ENCODE measurements at regions not wholly inside any gene's neighbourhood (a gene's known extent, or its start where the extent isn't known, plus 50 kb on each side); places are given as distances from the start of the nearest gene placed in this dataset.

- Histone ChIP-seq H2AFZ (no peak overlapping the region), H3K4me1 (ENCODE audit: insufficient read depth) (no peaks in the 10 kb centered on the region), H3F3A (replicated peaks; ENCODE audit: low read depth) (no peaks in the 10 kb centered on the region), H3K27ac (ENCODE audit: low read depth) (no peak overlapping the region), H3K36me3 (ENCODE audit: insufficient read depth) (no peaks in the 10 kb centered on the region), H3K9me2 (ENCODE audit: insufficient read depth) (no peaks in the 10 kb centered on the region), H4K20me1 (replicated peaks; ENCODE audit: insufficient read depth) (no peaks in the 10 kb centered on the region), H3K4me3 (no peak overlapping the region), H3K4me2 (no peak overlapping the region), H3K79me2 (replicated peaks; ENCODE audit: insufficient read depth) (no peaks in the 10 kb centered on the region), H3K27me3 (ENCODE audit: insufficient read depth) (no peaks in the 10 kb centered on the region)
- H3K36me3 Mint-ChIP-seq (ENCODE audit: low read depth) = no peaks in the 10 kb centered on the region
- ATAC-seq (no peak), DNase-seq (ENCODE audit: low spot score) (no peak)
- no peak for TF ChIP-seq EZH2 (IDR thresholded peaks at IDR 0.05; ENCODE audit: low read depth, unreplicated experiment)
- TF ChIP-seq ZNF331 (CRISPR knock-in tag; IDR thresholded peaks at IDR 0.05; ENCODE audit: low read depth) = no peak
- no peak for TF ChIP-seq CTCF (conservative IDR thresholded peaks at IDR 0.05; ENCODE audit: low read depth in 2 of 2)
- no peak for TF ChIP-seq STAT1 (IDR thresholded peaks at IDR 0.05; ENCODE audit: unreplicated experiment)
- no peak for TF ChIP-seq CREB1 (CRISPR knock-in tag; IDR thresholded peaks at IDR 0.05; ENCODE audit: low read depth)
- TF ChIP-seq JUNB (IDR thresholded peaks at IDR 0.05; ENCODE audit: unreplicated experiment) = no peak
- no peak for TF ChIP-seq ZNF114 (CRISPR knock-in tag; IDR thresholded peaks at IDR 0.05)
- TF ChIP-seq POLR2AphosphoS5 (IDR thresholded peaks at IDR 0.05; ENCODE audit: low read depth) = no peak
- TF ChIP-seq REST (IDR thresholded peaks at IDR 0.05; ENCODE audit: unreplicated experiment) = no peak
- TF ChIP-seq EZH2phosphoT487 (IDR thresholded peaks at IDR 0.05; ENCODE audit: unreplicated experiment) = no peak
- TF ChIP-seq NANOG (IDR thresholded peaks at IDR 0.05; ENCODE audit: borderline replicate concordance) = no peak
- TF ChIP-seq ETS1 (IDR thresholded peaks at IDR 0.05) = no peak
- no peak for TF ChIP-seq ZNF462 (CRISPR knock-in tag; IDR thresholded peaks at IDR 0.05)
- no peak overlapping the region for H3K4me3 Mint-ChIP-seq
- peaks cover 4% of the 10 kb centered on the region for H3K27me3 Mint-ChIP-seq (ENCODE audit: insufficient read depth, low read depth, poor library complexity)
- no peak overlapping the region for H3K27ac Mint-ChIP-seq
- H3K4me1 Mint-ChIP-seq = no peaks in the 10 kb centered on the region
- no peaks in the 10 kb centered on the region for H3K9me3 Mint-ChIP-seq
Measured at GRCh38 chr17:13129356-13129755, 111.5 kb upstream of the ELAC2 start.
